Keratinocyte (primary cell): ENCODE measurements at regions not wholly inside any gene's neighbourhood (a gene's known extent, or its start where the extent isn't known, plus 50 kb on each side); places are given as distances from the start of the nearest gene placed in this dataset.

Experiments used
- DNase-seq: peaks from one replicate; pipeline ENCODE4 v3.0.0-alpha.2; 2011; ENCODE audit warnings: low read depth, missing footprints, low spot score
- FAIRE-seq: peaks from 2 replicates; lab custom pipeline; 2011; peaks lifted over from hg19 to GRCh38; lab: Jason Lieb, UNC
- H2AFZ ChIP-seq: 2 replicates; pipeline ENCODE4 v1.6.0; 2012; ENCODE audit warnings: low read length, control low read depth, inconsistent platforms; ENCODE audit not compliant: control insufficient read depth
- H3K27ac ChIP-seq: 2 replicates; pipeline ENCODE4 v1.5.1; 2011; ENCODE audit warnings: low read length; ENCODE audit not compliant: control insufficient read depth, insufficient read depth
- H3K27me3 ChIP-seq: 3 replicates; pipeline ENCODE4 v1.6.0; 2011; ENCODE audit warnings: low read length; ENCODE audit not compliant: control insufficient read depth, insufficient read depth; ENCODE audit errors: extremely low read depth
- H3K36me3 ChIP-seq, 2 experiments: 2 replicates in 1 of 2; 3 replicates in 1 of 2; pipeline ENCODE4 v1.5.1; 2011; ENCODE audit warnings: low read length in 2 of 2, mild to moderate bottlenecking in 1 of 2; ENCODE audit not compliant: control insufficient read depth in 2 of 2, insufficient read depth in 2 of 2; ENCODE audit errors: extremely low read depth in 1 of 2
- H3K4me1 ChIP-seq: 3 replicates; pipeline ENCODE4 v1.5.1; 2011; ENCODE audit warnings: low read length; ENCODE audit not compliant: control insufficient read depth, insufficient read depth; ENCODE audit errors: extremely low read depth
- H3K4me2 ChIP-seq: 3 replicates; pipeline ENCODE4 v1.6.0; 2011; ENCODE audit warnings: low read depth, low read length; ENCODE audit not compliant: control insufficient read depth, insufficient read depth; ENCODE audit errors: extremely low read depth
- H3K4me3 ChIP-seq, 3 experiments: fragments of 200-600 bp in 1 of 3; sonication (generic) in 1 of 3; 2 replicates in 2 of 3; 3 replicates in 1 of 3; pipeline ENCODE4 v1.5.1; 2011 to 2016; ENCODE audit warnings: low read length in 3 of 3, mild to moderate bottlenecking in 3 of 3, control low read depth in 2 of 3, inconsistent platforms in 1 of 3, low read depth in 1 of 3, mixed read lengths in 1 of 3, mixed run types in 1 of 3, moderate library complexity in 1 of 3; ENCODE audit not compliant: control insufficient read depth in 2 of 3, insufficient read depth in 2 of 3; ENCODE audit errors: extremely low read depth in 1 of 3
- H3K79me2 ChIP-seq: 2 replicates; pipeline ENCODE4 v1.6.0; 2012; ENCODE audit warnings: low read length; ENCODE audit not compliant: control insufficient read depth, insufficient read depth
- H3K9ac ChIP-seq: 3 replicates; pipeline ENCODE4 v1.6.0; 2011; ENCODE audit warnings: low read length; ENCODE audit not compliant: control insufficient read depth, insufficient read depth; ENCODE audit errors: extremely low read depth
- H3K9me1 ChIP-seq: 3 replicates; pipeline ENCODE4 v1.6.0; 2011; ENCODE audit warnings: low read length; ENCODE audit not compliant: control insufficient read depth, insufficient read depth; ENCODE audit errors: extremely low read depth
- H3K9me3 ChIP-seq: 2 replicates; pipeline ENCODE4 v1.5.1; 2012; ENCODE audit warnings: low read depth, low read length; ENCODE audit not compliant: control insufficient read depth
- H4K20me1 ChIP-seq: 3 replicates; pipeline ENCODE4 v1.6.0; 2011; ENCODE audit warnings: low read length; ENCODE audit not compliant: control insufficient read depth, insufficient read depth; ENCODE audit errors: extremely low read depth
- EZH2 ChIP-seq: IDR thresholded peaks from one replicate; pipeline ENCODE4 v1.6.1; 2012; ENCODE audit warnings: inconsistent platforms, mild to moderate bottlenecking, low read length, moderate library complexity
- dilution Hi-C: fragments of 300-500 bp; cut with MboI; formaldehyde crosslinking; loops from one replicate; pipeline ENCODE4 v1.7.0; 2020; ENCODE audit warnings: low sequenced_read_pairs; ENCODE audit not compliant: extremely low pct_ligation_motif_present
- TF ChIP-seq, protein P1 (sequence below), 3 experiments: IDR thresholded peaks in 1 of 3; conservative IDR thresholded peaks in 1 of 3; optimal IDR thresholded peaks in 1 of 3; 2 replicates in 2 of 3; 3 replicates in 1 of 3; pipeline versions ENCODE3 to v1.5.1; 2011; ENCODE audit warnings: low read length in 3 of 3, mild to moderate bottlenecking in 3 of 3, moderate library complexity in 2 of 3, control low read depth in 1 of 3, inconsistent platforms in 1 of 3; ENCODE audit not compliant: insufficient read depth in 2 of 3; ENCODE audit errors: extremely low read depth in 1 of 3

DNA sequence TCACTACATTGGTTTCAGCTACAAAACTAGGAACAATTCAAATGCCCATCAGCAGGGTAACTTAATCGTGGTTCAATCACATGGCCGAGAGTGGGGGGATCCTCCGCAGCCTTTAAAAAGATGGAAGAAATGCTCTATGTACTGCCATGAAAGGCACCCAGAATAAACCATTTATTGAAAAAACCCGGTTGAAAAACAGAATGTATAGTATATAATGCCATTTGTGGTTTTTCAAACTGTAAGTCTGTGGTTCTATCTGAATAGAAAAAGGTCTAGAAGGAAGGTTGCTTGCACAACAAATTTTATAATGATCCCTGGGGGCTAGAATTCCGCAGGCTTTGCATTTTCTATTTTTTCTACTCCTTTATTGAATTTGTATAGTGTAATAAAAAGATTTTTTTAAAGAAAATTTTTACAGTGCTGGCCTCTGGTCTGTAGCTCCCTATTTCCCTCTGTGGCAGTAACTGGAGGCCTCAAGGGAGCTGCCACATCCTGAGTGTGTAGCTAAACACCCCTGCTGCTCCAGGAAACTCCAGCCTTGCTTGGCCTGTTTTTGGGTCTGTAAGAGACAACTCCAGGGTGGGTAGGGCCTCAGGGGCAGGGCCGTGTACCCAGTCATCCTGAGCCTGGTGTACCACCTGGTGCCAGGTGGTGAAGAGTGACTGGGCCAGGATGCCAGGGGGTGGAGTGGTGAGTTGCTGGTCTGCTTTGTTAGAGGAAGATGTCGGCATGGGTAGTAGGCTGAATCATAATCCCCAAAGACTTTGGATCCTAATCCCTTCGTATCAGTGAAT is 51.5 kb upstream of the EPS8L3 start:
- Histone ChIP-seq H3K4me3 (no peak overlapping the region), H3K4me1 (no peaks in the 10 kb centered on the region), H3K36me3 (no peaks in the 10 kb centered on the region), H3K27me3 (peaks cover 5% of the 10 kb centered on the region), H3K9me1 (no peaks in the 10 kb centered on the region), H3K9ac (no peak overlapping the region), H3K9me3 (peaks cover 6% of the 10 kb centered on the region), H2AFZ (no peak overlapping the region), H4K20me1 (no peaks in the 10 kb centered on the region), H3K4me2 (no peak overlapping the region), H3K27ac (no peak overlapping the region), H3K79me2 (no peaks in the 10 kb centered on the region)
- FAIRE-seq: no peak
- no peak for DNase-seq
- dilution Hi-C loops: no loop called here
- TF ChIP-seq, protein P1, sequence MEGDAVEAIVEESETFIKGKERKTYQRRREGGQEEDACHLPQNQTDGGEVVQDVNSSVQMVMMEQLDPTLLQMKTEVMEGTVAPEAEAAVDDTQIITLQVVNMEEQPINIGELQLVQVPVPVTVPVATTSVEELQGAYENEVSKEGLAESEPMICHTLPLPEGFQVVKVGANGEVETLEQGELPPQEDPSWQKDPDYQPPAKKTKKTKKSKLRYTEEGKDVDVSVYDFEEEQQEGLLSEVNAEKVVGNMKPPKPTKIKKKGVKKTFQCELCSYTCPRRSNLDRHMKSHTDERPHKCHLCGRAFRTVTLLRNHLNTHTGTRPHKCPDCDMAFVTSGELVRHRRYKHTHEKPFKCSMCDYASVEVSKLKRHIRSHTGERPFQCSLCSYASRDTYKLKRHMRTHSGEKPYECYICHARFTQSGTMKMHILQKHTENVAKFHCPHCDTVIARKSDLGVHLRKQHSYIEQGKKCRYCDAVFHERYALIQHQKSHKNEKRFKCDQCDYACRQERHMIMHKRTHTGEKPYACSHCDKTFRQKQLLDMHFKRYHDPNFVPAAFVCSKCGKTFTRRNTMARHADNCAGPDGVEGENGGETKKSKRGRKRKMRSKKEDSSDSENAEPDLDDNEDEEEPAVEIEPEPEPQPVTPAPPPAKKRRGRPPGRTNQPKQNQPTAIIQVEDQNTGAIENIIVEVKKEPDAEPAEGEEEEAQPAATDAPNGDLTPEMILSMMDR (optimal IDR thresholded peaks at IDR 0.05 in 1 of 3, IDR thresholded peaks at IDR 0.05 in 1 of 3, conservative IDR thresholded peaks at IDR 0.05 in 1 of 3; ENCODE audit: extremely low read depth in 1 of 3, insufficient read depth in 2 of 3, low read length in 3 of 3): no peak
- no peak for TF ChIP-seq EZH2

DNA sequence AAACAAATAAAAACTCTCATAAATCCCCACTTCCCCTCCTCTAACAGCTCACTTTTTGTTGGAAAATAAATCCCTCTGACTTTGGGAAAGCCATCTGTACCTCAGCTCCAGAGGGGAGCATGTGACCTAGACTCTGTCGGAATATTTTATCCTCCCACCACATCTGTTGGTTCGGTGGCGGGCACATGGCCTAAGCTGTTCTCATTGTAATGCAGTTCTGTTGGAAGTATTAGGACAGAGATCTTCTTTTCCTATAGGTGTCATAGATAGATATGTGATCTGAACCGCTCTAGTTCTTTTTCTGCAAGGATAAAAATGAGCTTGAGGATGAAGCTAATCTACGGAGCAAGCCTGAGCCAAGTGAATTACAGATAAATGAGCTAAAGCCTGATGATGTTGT is 50.5 kb upstream of the EPS8L3 start:
- no peaks in the 10 kb centered on the region for H3K9me1 ChIP-seq
- TF ChIP-seq, protein P1 (optimal IDR thresholded peaks at IDR 0.05 in 1 of 3, IDR thresholded peaks at IDR 0.05 in 1 of 3, conservative IDR thresholded peaks at IDR 0.05 in 1 of 3; ENCODE audit: extremely low read depth in 1 of 3, insufficient read depth in 2 of 3, low read length in 3 of 3): no peak
- TF ChIP-seq EZH2: no peak
- dilution Hi-C loops: no loop called here

More for the DNA sequence above, 50.5 kb upstream of the EPS8L3 start:
- Histone ChIP-seq H3K27ac (no peak overlapping the region), H3K36me3 (no peaks in the 10 kb centered on the region), H3K4me3 (no peak overlapping the region), H3K9ac (no peak overlapping the region), H3K4me2 (no peak overlapping the region), H3K27me3 (peaks cover 5% of the 10 kb centered on the region), H3K79me2 (no peaks in the 10 kb centered on the region), H3K9me3 (peaks cover 6% of the 10 kb centered on the region), H4K20me1 (no peaks in the 10 kb centered on the region), H3K4me1 (no peaks in the 10 kb centered on the region), H2AFZ (no peak overlapping the region)
- FAIRE-seq (no peak), DNase-seq (no peak)
